Stimulated activated CD8-positive, alpha-beta memory T cell treated with anti-CD3 and anti-CD28 coated beads, Interleukin-15, amount 100 ng/mL, for 48 hours (primary cell): ENCODE measurements at regions not wholly inside any gene's neighbourhood (a gene's known extent, or its start where the extent isn't known, plus 50 kb on each side); places are given as distances from the start of the nearest gene placed in this dataset.

Experiments used
- DNase-seq, 2 donors: peaks; one replicate each; pipeline ENCODE4 v3.0.0-alpha.2; 2020; ENCODE audit warnings: low read depth in 2 of 2

GRCh38 chr1:47574451-47575165 is 136.8 kb downstream of the FOXD2 start:
- DNase-seq = no peak

GRCh38 chr1:47575855-47576757 is 138.3 kb downstream of the FOXD2 start:
- no peak for DNase-seq

- no peak for DNase-seq
These were observed 138.9 kb downstream of the FOXD2 start for GRCh38 chr1:47576758-47577115.

- DNase-seq = no peak
These were observed 139.6 kb downstream of the FOXD2 start for GRCh38 chr1:47577303-47578025.

DNA sequence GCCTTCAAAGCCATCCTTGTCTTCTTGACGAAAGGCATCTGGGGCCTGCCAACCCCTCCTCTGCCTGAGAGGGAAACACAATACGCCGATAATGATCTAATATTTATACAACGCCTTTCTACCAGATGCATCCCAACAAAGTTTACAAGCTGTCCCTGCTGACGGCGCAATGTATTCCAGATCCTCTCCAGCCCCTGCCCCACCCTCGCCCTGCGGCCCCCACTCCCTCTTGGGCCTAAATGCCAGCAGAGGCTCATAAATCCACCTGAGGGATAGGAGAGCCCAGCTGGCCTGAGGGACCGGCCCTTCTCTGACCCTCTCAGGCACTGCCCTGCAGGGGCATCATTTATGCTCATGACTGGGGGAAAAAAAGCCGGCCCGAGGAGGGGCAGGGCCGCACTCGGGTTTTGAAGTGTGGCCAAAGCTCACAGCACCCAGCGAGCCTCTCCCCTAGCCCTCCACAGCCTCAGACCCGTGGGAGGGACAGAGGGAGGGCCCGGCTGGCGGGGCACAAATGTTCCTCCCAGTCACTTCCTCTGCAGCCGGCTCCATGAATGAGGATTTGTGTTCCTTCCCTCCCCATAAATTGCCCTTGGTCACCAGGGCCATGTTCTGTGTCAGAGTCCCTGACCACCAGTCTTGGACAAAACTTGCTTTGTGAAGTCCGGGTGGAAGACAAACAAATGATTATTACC is 140.3 kb downstream of the FOXD2 start:
- DNase-seq = no peak

- no peak for DNase-seq
These were observed 141.0 kb downstream of the FOXD2 start for GRCh38 chr1:47578721-47579419.

- DNase-seq = no peak
These were observed 142.0 kb downstream of the FOXD2 start for GRCh38 chr1:47579809-47580208.

- no peak for DNase-seq
These were observed 142.7 kb downstream of the FOXD2 start for GRCh38 chr1:47580451-47580995.

- DNase-seq = no peak
These were observed 145.2 kb downstream of the FOXD2 start for GRCh38 chr1:47582891-47583608.

GRCh38 chr1:47584249-47584648 is 146.4 kb downstream of the FOXD2 start:
- no peak for DNase-seq

DNA sequence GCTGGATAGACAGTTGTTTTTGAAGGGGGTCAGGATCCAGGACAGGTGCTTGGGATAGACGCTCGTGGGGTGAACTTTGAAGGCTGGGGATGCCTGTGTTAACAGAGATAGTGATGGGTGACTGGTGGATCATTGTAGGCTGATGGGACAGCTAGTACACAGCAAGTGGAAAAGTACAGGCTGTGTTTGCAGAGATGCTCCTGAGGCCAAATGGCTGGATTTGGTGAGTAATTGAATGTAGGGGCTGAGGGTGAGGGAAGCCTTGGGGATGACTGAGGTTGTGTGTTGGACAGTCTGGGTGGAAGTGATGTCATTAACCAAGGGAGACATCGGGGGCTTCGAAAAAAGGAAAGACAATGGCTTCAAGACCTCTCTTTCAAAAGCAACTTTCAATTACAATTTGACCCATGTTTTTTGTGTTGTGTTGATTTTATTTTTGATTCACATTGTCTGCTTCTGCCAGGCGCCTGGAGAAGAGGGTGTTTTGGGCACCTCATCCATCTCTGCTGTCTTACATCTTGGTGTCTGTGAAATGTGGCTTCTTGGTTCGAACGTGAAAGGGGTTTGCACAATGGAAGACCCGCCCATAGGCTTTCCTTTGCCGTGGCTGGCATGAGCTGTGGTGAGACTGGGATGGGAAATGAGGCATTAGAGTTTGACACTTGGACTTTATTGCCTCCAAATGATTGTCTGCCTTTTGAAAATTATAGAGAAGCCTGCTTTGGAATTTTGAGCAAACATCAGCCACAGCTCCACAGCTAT is 147.5 kb downstream of the FOXD2 start:
- no peak for DNase-seq

DNA sequence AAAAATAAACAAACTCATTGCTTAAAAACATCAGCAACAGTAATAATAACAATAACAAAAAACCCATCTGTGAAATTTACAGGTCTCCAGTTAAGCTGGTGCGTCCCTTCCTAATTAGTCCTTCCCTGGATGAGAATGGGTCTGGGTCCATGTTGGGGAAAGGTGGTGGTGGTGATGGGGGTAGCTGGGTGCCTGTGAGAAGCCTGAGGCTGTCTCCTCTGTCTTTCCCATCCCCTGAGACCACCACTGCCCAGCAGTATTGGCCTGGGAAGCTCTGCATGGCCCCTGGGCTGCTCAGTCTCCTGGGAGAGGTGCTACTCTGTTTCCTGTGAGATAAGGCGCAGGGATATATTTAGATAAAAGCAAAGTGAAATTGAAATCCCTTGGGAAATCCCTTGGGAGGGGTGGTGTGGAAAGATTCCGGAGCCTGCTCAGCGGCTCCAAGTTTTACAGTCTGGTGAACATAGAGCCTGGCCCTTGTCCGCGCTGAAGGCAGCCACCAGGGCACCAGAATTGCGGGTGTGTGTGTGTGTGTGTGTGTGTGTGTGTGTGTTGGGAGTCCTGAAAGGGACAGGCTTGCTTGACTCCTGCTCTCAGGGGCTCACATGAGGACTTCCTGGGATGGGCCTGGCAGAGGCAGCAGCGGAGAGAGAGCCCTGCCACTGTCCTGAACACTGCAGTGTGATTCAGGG is 150.2 kb downstream of the FOXD2 start:
- no peak for DNase-seq

DNA sequence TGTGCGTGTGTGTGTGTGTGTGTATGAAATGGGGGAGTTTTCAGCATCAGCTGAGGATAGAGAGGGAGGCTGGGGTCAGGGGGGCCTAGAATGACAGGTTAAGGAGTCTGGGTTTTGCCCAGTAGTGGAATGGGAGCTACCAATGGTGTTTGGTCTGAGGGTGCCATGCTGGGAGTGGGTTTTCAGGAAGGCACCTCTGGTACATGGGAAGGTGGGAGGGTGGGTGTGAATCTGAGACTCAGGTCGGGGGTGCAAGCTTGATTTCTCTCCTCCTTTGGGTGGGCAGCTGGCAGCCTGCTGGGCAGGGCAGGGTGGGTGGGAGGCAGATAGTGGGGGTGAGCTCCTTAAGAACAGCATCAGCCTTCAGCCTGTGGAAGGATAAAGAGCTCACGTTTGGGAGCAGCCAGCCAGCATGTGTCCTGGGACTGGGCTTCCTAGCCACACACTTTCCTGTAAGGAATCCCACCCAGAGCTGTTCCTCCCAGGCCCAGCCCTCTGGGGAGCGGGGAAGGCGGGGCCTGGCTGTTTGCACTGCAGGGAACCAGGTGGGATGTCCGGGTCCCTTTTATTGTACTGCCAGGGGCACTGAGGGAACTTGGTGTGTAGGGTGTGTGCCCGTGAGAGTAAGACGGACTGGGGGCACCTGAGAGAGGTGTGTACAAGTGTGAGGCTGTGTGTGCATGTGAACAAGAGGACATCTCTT is 152.8 kb downstream of the FOXD2 start:
- no peak for DNase-seq

GRCh38 chr1:47591801-47592200 is 154.0 kb downstream of the FOXD2 start:
- DNase-seq = no peak

DNA sequence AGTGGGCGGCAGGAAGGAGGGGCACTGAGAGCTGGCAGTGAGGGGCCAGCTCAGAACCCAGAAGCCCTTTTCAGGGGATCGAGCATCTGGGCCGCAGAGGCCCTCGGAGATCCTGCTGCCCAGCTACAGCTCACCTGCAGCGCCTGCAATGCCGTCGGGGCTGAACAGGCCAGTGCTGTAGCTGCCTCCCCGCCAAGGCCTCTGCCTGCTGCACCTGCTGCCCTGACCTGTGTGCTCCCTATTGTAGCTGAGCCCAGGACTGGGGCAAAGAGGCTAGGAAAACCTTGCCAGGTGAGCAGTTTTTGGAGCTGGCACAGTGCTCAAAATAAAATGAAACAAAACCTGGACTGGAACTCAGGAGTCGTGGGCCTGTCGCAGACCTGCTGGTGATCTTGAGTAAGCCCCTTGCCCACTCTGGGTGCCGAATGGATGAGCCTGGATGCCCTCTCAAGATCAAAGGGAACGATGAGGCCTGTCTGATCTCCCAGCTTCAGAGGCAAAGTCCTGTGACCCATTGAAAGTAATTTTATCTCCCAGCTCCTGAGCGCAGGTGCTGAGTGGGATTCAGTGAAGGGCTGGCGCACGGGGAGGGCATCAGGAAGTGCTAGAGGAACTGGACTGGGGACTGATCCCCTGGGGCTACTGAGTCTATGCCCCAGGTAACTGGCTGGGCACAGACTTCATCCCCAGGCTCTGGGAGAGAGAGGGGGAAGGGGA is 154.6 kb downstream of the FOXD2 start:
- DNase-seq = no peak

DNA sequence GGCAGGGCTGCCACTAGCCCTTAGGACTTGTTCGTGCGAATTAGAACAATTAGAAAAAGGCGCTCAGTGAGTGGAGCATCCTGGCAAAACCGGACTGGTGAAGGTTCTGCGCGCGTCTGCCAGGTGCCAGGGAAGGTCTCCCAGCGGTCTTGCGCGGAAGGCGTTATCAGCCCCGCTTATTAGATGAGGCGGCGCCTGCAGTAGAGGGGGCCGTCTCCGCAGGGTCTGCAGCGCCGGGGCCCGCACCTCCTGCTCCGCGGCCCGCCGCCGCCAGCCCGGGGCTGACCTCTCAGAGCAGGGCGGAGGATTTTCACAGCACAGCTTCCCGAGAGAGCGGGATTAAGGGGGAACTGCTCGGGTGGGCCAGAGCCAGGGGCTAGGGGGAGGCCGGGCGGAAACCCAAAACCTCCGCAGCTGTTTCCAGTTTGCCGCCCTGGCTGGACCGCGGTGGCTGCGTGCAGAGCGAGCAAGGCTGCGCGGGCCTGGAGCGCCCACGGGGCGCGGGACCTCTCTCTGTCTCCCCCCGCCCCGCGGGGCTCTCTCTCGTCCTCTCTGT is 155.2 kb downstream of the FOXD2 start:
- no peak for DNase-seq

DNA sequence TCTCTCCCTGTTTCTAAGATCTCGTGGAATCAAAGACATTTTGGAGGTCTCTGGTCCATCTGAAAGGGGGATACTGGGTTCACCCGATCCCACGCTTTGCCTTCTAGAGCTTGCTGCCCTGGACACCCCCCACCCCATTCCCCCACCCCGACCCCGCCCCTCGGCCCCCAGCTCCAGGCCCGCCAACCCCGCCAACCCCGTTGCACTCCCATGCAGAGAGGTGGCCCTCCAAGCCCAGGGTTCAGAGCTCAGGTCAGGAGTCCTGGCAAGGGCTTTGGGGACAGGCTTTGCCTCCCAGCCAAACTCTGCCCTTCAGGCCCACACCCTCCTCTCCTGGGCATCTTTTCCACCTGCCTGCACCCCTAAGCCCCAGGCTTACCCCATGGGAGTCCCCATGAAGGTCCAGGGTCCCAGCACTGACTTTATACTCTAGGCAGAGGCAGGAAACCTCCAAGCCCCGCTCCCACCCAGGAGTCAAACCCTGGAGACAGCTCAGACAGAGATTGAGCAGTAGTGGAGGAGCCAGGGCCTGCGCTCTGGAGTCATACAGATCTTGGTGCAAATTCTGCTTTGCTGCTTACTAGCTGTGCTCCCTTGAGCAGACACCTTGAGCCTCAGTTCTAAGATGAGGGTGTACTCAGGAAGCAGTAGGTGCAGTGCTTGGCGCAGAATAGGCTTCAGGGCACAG is 155.9 kb downstream of the FOXD2 start:
- DNase-seq = no peak
